CD4-positive, alpha-beta T cell treated with Interleukin-6 at 100 ng/mL for 8 hours (primary cell): ENCODE measurements at regions not wholly inside any gene's neighbourhood (a gene's known extent, or its start where the extent isn't known, plus 50 kb on each side); places are given as distances from the start of the nearest gene placed in this dataset.
"Not testable (repeated sequence)": the region's sequence is repeated elsewhere in the genome, so short reads cannot be mapped to it uniquely, and the experiment has no call there.

Experiments
- DNase-seq: peaks from one replicate; pipeline ENCODE4 v3.0.0-alpha.2; 2020; ENCODE audit warnings: mixed read lengths, low spot score

- no peak for DNase-seq
Observed at GRCh38 chr3:124138148-124138547, 146.2 kb upstream of the ROPN1 start.

- DNase-seq = no peak
Observed at GRCh38 chr3:124140746-124141145, 148.8 kb upstream of the ROPN1 start.

GRCh38 chr3:124142389-124142970 is 150.6 kb upstream of the ROPN1 start:
- DNase-seq = no peak

GRCh38 chr3:124143047-124143446 is 151.1 kb upstream of the ROPN1 start:
- no peak for DNase-seq

- DNase-seq = no peak
Observed at GRCh38 chr3:124144035-124144814, 152.3 kb upstream of the ROPN1 start.

- no peak for DNase-seq
Observed at GRCh38 chr3:124147429-124147828, 155.5 kb upstream of the ROPN1 start.

GRCh38 chr3:124147946-124148345 is 156.0 kb upstream of the ROPN1 start:
- DNase-seq = no peak

- DNase-seq = no peak
Observed at GRCh38 chr3:124149081-124149480, 157.2 kb upstream of the ROPN1 start.

GRCh38 chr3:124149771-124150170 is 157.8 kb upstream of the ROPN1 start:
- no peak for DNase-seq

- DNase-seq = not testable (repeated sequence)
Observed at GRCh38 chr3:124152891-124153290, 161.0 kb upstream of the ROPN1 start.

- no peak for DNase-seq
Observed at GRCh38 chr3:124156866-124157712, 165.2 kb upstream of the ROPN1 start.

GRCh38 chr3:124157748-124158147 is 165.8 kb upstream of the ROPN1 start:
- no peak for DNase-seq

GRCh38 chr3:124158168-124158881 is 166.4 kb upstream of the ROPN1 start:
- no peak for DNase-seq

- DNase-seq = no peak
Observed at GRCh38 chr3:124161448-124161847, 169.5 kb upstream of the ROPN1 start.

GRCh38 chr3:124163689-124164088 is 171.8 kb upstream of the ROPN1 start:
- no peak for DNase-seq

GRCh38 chr3:124168271-124168670 is 176.3 kb upstream of the ROPN1 start:
- DNase-seq = no peak

- no peak for DNase-seq
Observed at GRCh38 chr3:124172283-124172682, 180.4 kb upstream of the ROPN1 start.

- no peak for DNase-seq
Observed at GRCh38 chr3:124172816-124173215, 180.9 kb upstream of the ROPN1 start.

GRCh38 chr3:124174476-124174875 is 182.6 kb upstream of the ROPN1 start:
- no peak for DNase-seq

- DNase-seq = no peak
Observed at GRCh38 chr3:124174910-124175874, 183.3 kb upstream of the ROPN1 start.

GRCh38 chr3:124177071-124177470 is 185.1 kb upstream of the ROPN1 start:
- no peak for DNase-seq
